Stimulated activated CD4-positive, alpha-beta T cell treated with anti-CD3 and anti-CD28 coated beads, Interleukin-15, amount 100 ng/mL, for 24 hours (primary cell): ENCODE measurements at regions not wholly inside any gene's neighbourhood (a gene's known extent, or its start where the extent isn't known, plus 50 kb on each side); places are given as distances from the start of the nearest gene placed in this dataset.
"Not testable (repeated sequence)": the region's sequence is repeated elsewhere in the genome, so short reads cannot be mapped to it uniquely, and the experiment has no call there.

Source experiments
- DNase-seq: peaks from one replicate; pipeline ENCODE4 v3.0.0-alpha.2; 2020

GRCh38 chr14:105894978-105895881 is 368.8 kb downstream of the TMEM121 start:
- no peak for DNase-seq

GRCh38 chr14:105896206-105896605 is 369.8 kb downstream of the TMEM121 start:
- not testable (repeated sequence) for DNase-seq

GRCh38 chr14:105896961-105897724 is 370.8 kb downstream of the TMEM121 start:
- DNase-seq, result not testable (repeated sequence)

DNA sequence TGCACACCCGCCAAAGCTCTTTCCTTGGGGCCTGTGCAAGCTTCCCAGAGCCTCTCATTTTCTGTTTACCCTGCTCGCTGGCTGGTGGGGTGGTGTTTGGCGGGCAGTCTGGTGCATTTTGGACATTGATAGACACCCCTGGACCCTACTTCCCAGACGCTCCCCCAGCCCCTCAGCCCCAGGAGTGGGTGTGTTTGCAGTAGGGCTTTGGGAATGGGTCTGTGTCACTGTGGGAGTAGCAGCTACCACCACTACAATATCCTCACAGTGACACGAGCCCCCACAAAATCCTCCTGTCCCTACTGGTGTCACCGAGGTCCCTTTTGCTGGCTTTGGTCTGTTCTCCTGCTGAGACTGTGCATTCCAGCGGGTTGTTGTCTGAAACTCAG is 371.3 kb downstream of the TMEM121 start:
- no peak for DNase-seq

DNA sequence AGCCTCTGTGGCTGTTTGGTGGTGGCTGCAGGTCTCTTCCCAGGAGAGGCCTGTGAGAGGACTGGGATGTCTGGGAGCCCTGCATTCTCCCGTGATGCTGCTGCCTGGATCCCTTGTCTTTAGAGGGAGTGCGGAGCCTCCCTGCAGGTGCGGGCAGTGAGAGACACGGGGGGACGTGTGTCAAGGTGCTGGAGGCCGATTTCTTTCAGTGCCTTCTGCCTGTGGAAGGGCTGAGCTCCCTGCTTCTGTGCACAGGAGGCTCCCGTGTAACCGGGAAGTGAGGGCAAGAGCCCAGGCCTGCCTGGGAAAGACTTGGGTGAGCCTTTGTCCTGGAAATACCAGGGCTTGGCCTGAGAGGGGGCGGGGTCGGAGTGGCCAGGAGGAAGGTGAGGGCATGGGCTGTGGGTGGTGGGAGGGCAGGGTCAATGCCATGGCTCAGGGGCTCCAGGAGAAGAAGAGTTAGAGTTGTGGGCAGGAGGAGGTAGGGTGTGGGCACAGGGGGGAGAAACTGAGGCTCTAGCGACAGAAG is 372.2 kb downstream of the TMEM121 start:
- DNase-seq, result no peak

DNA sequence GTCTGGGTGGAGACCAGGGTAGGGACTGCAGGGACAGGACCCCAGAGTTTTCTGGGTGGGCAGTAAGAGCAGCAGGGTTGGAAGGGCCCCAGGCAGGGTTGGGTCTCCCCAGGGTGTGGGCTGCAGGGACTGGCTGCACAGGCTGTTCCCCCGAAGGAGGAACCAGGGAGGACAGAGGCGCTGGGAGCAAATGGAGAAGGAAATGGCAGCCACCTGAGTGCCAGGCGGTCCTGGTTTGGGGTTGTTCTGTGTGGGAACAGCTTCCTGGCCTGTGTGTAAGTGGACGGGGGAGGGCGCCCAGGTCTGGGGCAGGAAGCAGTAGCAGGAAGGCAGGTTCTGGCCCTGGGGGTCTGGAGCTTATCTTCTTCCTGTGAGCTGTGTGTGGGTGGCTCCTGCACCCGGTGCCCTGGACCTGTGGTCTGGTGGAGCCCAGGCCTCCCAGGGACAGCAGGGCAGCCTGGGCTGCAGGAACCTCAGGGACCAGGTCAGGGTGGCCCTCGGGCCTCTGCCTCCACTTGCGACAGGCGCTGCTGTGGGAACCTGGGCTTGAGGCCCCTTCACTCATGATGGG is 372.8 kb downstream of the TMEM121 start:
- no peak for DNase-seq

- no peak for DNase-seq
These were observed 373.4 kb downstream of the TMEM121 start for GRCh38 chr14:105899657-105900397.

DNA sequence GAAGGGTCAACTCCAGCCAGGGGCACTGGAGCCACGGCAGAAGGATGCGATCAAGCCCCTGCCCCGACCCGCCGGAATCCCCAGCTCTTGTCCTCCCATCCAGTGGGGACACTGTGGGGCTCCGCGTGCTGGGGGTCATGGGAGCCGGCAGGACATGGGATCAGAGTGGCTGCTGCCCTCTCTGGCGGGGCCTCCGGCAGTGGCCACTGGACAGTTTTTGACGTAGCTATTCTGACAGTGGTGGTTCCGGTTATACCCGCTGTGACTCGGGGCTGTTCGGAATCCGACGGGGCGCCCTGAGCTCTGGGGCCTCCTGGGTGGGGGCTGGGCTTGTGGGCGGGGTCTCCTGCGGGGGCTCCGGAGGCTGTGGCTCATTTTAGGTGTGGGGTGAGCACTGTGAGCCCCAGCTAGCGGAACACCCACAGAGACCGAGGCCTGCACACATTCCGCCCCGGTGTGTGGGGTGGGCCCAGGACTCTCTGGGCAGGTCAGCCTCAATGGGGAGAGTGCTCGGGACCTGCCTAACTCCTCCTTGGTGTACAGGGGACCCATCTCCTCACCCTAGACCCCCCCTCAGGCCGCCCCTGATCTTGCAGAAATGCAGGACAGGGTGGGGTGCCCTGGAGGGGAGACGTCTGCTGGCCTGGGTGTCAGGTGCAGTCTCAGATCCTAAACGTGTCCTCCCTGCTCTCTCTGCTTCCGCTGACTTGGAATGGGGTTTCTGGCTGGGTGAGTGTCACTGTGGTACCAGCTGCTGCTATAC is 374.2 kb downstream of the TMEM121 start:
- no peak for DNase-seq

DNA sequence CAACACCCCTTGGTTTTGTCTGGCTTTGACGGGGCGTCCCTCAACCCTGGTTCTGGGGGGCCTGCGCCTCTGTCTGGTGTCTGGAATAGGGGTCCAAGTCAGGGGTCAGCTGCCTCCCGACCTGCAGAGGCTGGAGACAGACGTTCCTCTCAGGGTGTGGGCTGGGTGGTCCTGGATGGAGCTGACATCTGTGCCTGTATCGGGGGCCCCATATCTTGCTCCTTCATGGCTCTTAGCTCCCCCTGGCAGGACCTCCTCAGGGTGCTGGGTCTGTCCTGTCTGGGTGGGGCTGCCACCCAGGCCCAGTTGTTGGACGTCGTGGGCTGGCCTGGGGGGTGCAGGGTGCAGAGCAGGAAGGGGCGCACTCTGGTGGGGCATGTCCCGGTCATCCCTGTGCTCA is 374.8 kb downstream of the TMEM121 start:
- no peak for DNase-seq

GRCh38 chr14:105902131-105902898 is 375.9 kb downstream of the TMEM121 start:
- DNase-seq, result no peak

- DNase-seq, result not testable (repeated sequence)
These were observed 376.4 kb downstream of the TMEM121 start for GRCh38 chr14:105902899-105903165.

GRCh38 chr14:105903971-105904370 is 377.6 kb downstream of the TMEM121 start:
- no peak for DNase-seq

GRCh38 chr14:105904379-105904778 is 378.0 kb downstream of the TMEM121 start:
- DNase-seq, result no peak

- DNase-seq, result no peak
These were observed 379.1 kb downstream of the TMEM121 start for GRCh38 chr14:105905456-105905855.

DNA sequence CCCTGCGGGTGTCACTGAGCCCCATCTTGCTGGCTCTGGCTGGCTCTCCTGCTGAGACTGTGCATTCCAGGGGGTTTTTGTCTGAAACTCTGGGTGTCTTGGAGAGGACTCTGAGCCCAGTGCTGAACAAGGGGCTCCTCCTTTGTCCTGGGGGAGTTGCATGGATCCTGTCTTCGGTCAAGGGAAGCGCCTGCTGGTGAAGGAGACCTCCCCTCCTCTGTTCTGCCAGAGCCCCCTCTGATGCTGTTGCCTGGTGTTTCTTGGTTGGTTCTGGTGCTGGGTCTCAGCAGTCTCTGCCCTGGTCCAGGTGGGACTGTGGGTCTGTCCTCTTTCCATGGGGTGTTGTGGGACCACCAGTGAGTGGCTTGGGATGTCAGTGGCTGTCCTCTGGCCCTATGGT is 380.9 kb downstream of the TMEM121 start:
- DNase-seq, result no peak

- no peak for DNase-seq
These were observed 381.6 kb downstream of the TMEM121 start for GRCh38 chr14:105908006-105908405.

DNA sequence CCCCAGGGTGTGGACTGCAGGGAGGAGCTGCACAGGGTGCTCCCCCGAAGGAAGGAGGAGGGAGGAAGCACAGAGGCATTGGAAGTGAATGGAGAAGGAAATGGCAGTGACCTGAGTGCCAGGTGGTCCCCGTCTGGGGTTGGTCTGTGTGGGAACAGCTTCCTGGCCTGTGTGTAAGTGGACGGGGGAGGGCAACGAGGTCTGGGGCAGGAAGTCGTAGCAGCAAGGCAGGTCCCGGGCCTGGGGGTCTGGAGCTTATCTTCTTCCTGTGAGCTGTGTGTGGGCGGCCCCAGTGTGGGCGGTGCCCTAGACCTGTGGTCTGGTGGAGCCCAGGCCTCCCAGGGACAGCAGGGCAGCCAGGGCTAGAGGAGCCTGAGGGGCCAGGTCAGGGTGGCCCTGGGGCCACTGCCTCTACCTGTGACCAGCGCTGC is 382.1 kb downstream of the TMEM121 start:
- DNase-seq, result no peak

- no peak for DNase-seq
These were observed 382.9 kb downstream of the TMEM121 start for GRCh38 chr14:105909046-105909827.

- DNase-seq, result not testable (repeated sequence)
These were observed 383.4 kb downstream of the TMEM121 start for GRCh38 chr14:105909828-105910120.

GRCh38 chr14:105910426-105910825 is 384.0 kb downstream of the TMEM121 start:
- no peak for DNase-seq
